GM12873 (cell line): ENCODE measurements at regions not wholly inside any gene's neighbourhood (a gene's known extent, or its start where the extent isn't known, plus 50 kb on each side); places are given as distances from the start of the nearest gene placed in this dataset.

Experiments
- CTCF ChIP-seq: IDR thresholded peaks from 2 replicates; pipeline ENCODE4 v1.5.1; 2012; ENCODE audit warnings: low read depth, mild to moderate bottlenecking, moderate library complexity, low read length, control low read depth; ENCODE audit not compliant: insufficient read depth; ENCODE audit errors: missing control alignments

DNA sequence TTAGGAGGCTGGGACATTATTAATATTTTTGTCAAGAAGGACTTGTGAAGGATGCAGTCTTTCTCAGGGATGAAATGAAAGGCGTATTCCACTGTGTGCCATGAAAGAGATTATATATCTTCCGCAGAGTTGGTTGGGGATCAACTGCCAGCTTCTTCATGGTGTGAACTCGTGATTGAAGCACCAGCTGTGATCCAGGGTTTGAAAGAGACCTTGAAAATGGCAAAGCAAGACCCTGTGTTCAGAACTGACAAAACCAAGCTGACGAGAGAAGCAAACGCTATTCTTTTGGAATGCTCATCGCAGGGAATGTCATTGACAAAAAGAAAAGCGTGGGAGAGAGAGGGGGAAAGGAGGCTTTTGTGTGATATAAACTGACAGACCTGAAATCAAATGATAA is 263.9 kb upstream of the ZNF608 start:
- no peak for TF ChIP-seq CTCF

DNA sequence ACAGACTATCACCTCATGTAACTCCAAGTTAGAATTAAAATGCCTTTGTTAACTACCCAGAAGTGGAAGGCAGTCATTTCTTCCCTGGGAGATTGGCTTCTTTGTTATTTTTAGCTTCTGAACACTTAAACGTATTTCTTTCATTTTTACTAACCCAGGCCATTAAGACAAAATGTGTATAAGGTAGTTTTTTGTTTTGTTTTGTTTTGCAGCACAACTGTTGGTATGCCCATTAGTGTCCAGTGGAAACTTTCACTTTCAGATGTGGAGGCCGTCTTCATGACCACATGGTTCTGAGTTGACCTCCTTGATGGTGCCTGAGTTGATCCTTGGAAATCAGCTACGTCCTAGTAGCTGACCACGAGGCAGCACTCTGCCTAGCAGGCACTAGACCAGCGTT is 264.6 kb upstream of the ZNF608 start:
- no peak for TF ChIP-seq CTCF

DNA sequence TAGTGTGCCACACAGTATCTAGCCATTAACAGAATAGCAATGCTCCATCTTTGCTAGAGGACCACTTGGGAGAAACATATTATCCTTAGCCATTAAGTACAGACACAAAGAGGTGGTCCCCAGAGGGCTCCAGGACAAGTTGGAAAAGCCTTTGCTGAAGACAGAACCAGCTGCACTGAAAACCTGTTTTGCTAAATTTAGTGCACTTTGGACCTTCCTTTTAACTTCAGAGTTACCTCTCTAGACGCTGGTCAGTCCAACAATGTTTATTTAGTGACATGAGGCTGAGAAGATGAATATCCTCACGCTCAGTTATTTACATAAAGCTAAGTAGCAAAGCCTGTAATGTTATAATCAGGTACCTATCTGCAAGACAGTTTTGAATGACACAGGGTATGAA is 265.0 kb upstream of the ZNF608 start:
- no peak for TF ChIP-seq CTCF

DNA sequence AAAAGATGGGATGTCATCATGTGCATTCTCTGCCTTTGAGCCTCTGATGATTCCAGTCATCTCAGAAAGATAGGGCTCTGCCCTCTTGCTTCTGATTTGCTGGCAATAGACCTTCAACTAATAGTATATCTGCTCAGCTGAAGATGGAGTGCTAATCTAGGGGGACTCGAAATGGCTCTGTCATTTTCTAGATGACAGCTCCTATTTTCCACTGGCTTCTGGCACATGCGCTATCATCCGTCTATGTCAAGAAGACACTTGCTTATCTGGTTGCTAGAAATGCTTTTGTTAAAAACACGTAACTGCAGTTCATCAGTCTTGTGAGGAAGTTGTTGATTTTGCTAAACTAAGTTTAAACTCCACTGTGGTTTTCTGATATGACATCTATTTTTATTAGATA is 265.5 kb upstream of the ZNF608 start:
- TF ChIP-seq CTCF, result no peak

DNA sequence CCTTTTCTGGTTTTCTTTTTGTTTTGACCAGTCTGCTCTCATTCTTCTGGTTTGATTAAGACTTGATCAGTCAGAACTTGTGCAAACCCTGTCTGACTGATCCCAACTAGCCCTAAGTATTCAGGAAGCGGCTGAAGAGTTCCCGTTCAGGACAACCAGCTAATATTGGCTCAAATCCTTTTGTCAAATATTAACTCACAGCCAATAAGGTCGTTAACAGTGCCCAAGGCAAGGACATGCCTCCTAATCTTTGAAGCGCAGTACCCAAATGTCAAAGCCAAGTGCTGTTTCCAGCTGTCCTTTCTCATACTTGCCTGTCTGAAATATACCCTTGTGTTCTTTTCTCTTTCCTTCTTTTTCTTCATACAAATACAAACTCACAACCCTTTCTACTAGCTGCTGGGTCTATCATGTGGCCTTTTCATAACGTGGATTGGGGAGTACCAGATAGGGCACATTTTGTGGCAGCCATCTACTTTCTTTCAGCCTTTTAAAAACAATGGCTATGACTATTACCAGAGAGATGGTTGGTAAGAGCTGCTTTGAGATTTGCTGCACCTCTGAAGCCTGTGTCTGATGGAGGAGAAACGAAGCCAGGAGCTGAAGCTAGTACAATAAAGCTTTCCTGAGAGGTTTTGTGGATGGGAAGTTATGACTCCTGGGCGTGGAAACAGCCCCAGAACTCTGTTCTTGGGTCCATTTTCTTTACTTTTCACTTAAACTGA is 266.4 kb upstream of the ZNF608 start:
- TF ChIP-seq CTCF, result no peak

DNA sequence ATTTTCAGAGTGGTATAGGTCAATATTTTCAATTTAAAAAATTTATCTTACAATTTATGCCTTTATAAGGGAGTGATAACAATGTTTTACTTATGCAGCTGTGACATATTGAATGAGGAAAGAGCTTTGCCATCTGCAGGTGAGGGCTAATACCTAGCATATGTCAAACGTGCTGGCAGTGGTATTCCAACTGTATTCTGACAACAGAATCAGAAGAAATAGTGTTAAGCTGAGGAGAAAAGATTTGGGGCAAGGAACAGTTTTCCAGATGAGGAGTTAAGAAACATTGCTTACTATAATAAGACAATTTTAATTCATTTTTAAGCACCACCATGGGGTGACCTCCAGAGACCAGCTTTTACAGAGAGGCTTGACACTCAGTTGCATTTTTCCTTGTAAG is 267.8 kb upstream of the ZNF608 start:
- no peak for TF ChIP-seq CTCF

DNA sequence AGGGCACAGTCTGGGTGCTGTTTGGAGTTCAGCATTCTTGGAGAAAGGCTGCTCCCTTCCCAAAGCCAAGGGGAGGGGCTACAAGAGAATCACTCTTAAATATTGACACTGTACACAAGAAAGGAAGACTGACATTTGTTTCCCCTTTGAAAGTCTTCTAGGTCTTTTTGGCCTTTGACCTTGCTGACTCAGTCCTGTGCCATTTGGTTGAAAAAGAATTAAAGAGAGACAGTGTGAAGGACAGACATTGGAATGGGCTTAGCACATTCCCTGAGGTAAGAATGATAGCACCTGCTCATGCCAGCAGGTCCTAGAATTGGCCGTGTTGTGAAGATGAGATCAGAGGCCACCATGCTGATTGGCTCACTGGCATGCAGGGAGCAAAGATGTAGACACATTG is 271.4 kb upstream of the ZNF608 start:
- no peak for TF ChIP-seq CTCF
